NCI-H1417 treated with DMSO at 0.1 percent for 48 hours (cell line): ENCODE measurements at regions not wholly inside any gene's neighbourhood (a gene's known extent, or its start where the extent isn't known, plus 50 kb on each side); places are given as distances from the start of the nearest gene placed in this dataset.
"Not testable (repeated sequence)": the region's sequence is repeated elsewhere in the genome, so short reads cannot be mapped to it uniquely, and the experiment has no call there.

Experiments used
- DNase-seq: peaks from one replicate; lab custom pipeline; 2025; lab: John Stamatoyannopoulos, UW

DNA sequence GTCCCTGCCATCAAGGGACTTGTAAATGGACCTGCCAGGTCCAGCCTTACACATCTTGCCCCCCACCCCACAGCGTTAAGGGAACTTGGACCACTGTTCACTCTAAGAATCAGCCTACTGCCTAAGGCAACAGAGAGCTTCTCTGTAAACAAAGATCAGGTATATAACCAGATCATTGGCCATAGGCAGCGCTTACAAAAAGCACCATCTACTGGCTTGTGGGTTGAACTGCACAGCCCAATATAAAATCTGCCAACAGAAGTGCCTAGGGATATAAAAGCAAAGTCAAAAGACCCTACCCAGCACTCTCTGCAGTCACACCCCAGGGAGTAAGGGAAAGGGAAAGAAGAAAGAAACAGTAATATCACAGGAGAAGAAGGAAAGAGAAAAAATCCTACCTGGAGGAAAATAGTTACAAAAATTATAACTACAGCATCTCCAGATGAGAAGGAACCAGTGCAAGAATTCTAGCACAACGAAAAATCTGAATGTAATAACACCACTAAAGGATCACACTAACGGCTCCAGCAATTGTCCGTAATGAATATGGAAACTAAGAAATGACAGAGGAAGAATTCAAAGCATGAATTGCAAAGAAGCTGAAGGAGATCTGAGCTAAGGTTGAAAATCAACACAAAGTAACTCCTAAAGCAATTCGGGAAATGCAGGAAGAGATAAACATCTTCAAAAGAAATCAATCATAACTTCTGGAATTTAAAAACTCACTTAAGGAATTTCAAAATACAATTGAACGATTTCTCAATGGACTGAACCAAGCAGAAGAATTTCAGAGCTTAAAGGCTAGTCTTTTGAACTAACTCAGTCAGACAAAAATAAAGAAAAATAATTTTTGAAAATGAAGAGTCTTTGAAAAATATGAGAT, 95.2 kb upstream of the PCED1B start:
- DNase-seq = peak; percentile 8

DNA sequence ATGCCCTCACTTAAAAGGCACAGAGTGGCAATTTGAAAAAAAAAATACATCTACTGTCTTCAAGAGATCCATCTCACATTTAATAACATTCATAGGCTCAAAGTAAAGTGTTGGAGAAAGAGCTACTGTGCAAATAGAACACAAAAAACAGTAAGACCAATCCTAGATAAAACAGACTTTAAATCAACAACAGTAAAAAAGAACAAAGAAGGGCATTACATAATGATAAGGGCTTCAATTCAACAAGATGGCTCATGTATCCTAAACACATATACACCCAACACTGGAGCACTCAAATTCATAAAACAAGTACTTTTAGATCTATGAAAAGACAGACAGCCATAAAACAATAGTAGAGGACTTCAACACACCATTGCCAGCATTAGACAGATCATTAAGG, 93.6 kb upstream of the PCED1B start:
- no peak for DNase-seq

DNA sequence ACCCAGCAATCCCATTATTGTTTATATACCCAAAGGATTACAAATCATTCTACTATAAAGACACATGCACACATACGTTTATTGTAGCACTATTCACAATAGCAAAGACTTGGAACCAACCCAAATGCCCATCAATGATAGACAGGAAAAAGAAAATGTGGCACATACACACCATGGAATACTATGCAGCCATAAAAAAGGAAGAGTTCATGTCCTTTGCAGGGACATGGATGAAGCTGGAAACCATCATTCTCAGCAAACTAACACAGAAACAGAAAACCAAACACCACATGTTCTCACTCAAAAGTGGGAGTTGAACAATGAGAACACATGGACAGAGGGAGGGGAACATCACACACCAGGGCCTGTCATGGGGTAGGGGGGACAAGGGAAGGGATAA, 91.3 kb upstream of the PCED1B start:
- DNase-seq = not testable (repeated sequence)

- DNase-seq = no peak
These were observed 89.2 kb upstream of the PCED1B start for GRCh38 chr12:46990211-46990610.

- DNase-seq = not testable (repeated sequence)
These were observed 87.4 kb upstream of the PCED1B start for GRCh38 chr12:46992051-46992450.

GRCh38 chr12:46998811-46999368, 80.5 kb upstream of the PCED1B start:
- no peak for DNase-seq

DNA sequence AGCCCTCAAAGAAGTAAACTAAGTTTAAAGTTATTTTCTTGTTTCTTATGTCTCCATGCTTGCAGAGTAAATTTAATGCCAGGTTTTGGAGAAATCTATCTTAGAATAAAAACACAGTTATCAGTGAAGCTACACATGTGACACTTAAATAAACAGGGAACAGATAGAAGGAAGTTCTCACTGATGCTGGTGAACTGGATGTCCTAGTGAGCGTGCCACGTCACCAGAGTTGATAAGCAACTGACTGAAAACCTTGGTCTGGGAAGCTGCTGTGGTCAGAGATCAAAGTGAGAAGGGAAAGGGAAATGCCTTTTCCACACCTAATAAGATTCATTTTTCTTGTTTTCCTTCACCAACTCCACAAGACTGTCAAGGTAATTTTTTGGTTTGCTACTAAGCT, 74.8 kb upstream of the PCED1B start:
- no peak for DNase-seq

DNA sequence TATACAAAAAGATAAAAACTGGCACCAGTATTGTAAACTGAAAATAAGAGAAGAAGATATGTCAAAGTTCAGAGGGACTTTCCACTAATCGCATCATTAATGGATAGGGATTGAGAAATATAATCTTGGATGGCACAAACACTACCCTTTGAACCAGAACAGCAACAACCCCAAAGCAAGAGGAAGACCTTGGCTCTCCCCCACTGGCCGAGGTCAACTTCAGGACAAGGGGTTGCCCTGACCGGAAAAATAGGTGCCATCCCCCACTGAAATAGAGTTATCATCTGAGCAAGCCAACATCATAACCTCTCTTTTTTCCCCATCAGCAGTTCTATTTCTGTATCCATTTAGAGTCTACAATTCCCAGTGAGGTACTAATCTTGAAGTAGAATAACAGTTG, 72.4 kb upstream of the PCED1B start:
- DNase-seq = no peak

DNA sequence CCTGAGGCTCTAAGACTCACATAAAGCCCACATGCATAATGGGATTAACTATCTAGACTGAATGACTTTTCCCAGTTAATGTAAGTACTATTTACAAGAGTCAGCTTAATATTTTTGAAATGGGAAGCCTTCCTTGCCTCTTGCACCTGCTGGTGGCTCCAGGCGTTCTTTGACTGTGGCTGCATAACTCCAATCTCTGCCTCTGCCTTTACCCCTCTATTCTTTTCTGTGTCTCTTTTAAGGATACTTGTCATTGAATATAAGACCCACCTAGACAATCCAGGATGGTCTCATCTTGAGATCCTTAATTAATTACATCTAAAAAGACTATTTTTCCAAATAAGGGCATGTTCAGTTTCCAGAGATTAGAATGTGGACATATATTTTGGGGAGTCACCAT, 66.9 kb upstream of the PCED1B start:
- no peak for DNase-seq

DNA sequence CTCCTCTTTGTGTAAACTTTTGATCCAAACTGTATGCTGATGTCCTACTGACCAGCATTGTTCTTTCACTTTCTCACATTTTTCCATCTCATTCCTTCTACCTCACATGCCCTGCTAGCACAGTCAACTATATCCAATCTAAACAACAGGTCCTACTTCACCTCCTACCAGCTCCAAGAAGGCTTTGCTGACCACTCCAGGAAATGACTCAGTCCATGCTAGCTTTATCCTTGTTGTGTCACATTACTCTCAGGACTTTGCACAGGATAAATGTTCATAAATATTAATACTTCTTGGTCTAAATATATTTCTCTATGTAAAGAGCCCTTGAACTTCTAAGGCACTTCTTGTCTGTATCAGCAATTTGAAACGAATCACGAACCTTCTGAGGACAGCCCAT, 64.9 kb upstream of the PCED1B start:
- no peak for DNase-seq

GRCh38 chr12:47015381-47015780, 64.0 kb upstream of the PCED1B start:
- no peak for DNase-seq

- no peak for DNase-seq
These were observed 62.2 kb upstream of the PCED1B start for GRCh38 chr12:47017041-47017713.

GRCh38 chr12:47017901-47018475, 61.4 kb upstream of the PCED1B start:
- no peak for DNase-seq

DNA sequence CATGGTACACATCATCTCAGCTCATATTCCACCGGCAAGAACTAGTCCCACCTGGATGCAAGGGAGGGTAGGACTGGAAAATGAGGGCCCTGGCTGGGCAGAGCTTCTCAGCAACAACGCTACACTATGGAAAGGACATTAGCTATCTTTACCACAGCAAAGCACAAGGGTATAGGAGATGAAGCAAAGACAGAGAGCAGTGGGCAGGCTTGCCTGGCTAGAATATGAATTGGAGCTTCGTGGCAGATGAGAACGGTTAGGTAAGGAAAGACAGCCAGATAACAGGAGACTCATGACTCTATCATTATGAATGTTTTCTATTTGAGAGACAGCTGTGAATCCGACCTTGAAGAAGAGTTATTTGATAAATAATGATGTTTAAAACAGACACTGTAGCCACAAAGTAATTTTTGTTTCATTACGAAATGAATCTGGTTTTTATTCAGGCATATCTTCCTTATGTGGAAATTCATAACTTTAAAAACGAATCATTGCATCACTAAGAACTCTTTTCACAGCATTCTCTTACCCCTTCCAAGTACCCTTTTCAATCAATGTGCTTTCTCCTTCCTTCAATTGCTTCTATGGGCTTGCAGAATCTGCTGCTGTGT, 59.1 kb upstream of the PCED1B start:
- no peak for DNase-seq

GRCh38 chr12:47021298-47021697, 58.1 kb upstream of the PCED1B start:
- DNase-seq = peak; percentile 31

GRCh38 chr12:47022296-47022695, 57.1 kb upstream of the PCED1B start:
- no peak for DNase-seq

DNA sequence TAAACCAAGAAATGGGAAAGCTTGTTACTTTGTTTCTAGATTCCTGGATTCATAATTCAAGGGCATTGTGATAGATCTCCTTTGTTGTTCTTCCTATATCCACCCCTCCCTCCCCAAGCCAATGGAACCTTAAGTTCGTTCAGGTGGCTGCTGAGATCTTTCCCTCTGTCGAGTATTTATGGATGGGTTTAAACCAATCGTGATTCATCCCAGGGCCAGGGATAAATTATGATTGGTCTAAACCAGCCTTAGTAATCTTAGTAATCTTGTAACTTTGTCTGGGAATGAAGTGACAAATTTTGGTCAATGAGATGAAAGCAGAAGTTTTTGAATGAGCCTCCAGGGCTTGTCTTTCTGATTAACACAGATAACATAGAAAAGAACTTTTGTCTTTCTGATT, 56.1 kb upstream of the PCED1B start:
- no peak for DNase-seq

DNA sequence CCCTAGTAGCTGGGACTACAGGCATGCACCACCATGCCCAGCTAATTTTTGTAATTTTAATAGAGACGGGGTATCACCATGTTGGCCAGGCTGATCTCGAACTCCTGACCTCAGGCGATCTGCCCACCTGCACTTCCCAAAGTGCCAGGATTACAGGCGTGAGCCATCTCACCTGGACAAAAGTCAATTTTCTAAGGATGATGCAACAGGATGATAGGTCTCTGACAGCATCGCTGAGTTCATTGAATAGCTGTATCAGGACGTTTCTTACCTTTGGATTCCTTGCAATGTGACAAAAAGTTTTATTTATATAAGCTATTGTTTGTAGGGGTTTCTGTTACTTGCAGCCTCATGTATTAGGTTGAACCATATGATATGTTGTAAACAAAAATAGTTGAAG, 55.5 kb upstream of the PCED1B start:
- no peak for DNase-seq

DNA sequence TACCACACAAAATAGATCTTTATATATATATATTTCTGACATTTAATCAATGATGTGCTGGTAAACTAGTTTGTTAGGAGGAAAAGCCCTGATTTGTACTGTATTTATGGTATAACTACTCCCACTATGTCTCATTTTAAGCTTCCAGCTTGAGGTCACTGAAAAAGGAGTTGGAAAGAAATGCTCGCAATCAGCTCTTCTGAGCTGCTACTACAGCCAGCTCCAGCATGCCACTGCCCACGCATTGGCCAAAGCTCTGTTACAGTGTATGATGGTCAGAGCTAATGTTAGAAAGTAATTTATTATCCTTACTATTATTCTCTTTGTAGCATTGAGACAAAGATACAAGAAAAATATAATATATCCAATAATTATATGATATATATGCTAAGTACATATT, 55.0 kb upstream of the PCED1B start:
- DNase-seq = no peak

GRCh38 chr12:47025349-47025748, 54.1 kb upstream of the PCED1B start:
- DNase-seq = no peak

DNA sequence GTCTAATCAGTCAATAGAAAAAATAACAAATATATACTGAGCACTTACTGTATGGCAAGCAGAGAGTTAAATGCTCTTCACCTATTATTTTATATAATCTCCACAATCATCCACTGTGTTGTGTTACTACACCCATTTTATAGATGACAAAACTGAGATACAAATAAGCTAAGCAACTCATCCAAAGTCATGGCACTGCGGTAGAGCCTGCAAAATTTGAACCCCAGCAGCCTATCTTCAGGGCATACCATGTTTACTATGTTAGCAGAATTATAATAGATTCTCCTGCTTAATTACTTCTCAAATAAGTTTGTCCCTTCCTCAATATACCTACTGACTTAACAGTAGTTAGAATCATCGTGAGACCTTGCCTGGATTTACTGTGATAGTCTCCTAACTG, 53.6 kb upstream of the PCED1B start:
- no peak for DNase-seq

GRCh38 chr12:47026291-47026690, 53.1 kb upstream of the PCED1B start:
- DNase-seq = no peak
